NCI-H526 treated with DMSO at 0.1 percent for 48 hours (cell line): ENCODE measurements at regions not wholly inside any gene's neighbourhood (a gene's known extent, or its start where the extent isn't known, plus 50 kb on each side); places are given as distances from the start of the nearest gene placed in this dataset.
"Not testable (repeated sequence)": the region's sequence is repeated elsewhere in the genome, so short reads cannot be mapped to it uniquely, and the experiment has no call there.

Experiments
- DNase-seq: peaks from one replicate; lab custom pipeline; 2025; lab: John Stamatoyannopoulos, UW

DNA sequence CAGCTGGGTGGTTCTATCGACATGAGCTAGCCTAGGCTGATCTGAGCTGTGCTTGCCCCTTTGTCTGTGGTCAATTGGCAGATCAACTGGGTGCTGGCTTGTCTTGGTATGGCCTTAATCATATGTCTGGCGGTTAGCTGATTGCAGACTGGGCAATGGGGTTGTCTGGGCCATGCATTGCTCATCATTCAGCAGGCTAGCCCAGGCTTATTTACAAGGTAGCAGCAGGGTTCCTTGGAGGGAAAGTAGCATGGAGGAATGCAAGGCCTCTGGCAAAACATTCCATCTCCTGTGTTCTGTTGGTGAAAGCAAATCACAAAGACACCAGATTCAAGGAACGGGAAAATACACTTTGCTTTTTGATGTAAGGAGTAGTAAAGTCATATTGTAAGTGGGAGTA, 84.0 kb upstream of the IVNS1ABP start:
- DNase-seq, result no peak

- DNase-seq, result no peak
Observed at GRCh38 chr1:185400052-185400451, 83.0 kb upstream of the IVNS1ABP start.

GRCh38 chr1:185398599-185398998, 81.6 kb upstream of the IVNS1ABP start:
- no peak for DNase-seq

DNA sequence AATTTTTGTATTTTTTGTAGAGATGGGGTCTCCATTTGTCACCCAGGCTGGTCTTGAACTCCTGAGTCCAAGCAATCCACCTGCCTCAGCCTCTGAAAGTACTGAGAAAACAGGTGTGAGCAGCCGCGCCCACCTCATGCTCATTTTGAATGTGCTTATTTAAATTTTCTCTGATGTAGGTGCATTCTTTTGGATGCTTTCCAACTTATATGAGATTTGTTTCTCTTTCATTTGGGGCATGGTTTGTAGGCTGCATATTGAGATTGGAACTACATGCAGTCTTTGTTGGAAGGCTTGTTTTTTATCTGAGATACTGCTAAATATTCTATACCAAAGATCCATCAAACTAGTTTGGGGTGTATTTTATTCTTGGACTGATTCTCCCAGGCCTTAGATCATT, 81.0 kb upstream of the IVNS1ABP start:
- DNase-seq, result no peak

DNA sequence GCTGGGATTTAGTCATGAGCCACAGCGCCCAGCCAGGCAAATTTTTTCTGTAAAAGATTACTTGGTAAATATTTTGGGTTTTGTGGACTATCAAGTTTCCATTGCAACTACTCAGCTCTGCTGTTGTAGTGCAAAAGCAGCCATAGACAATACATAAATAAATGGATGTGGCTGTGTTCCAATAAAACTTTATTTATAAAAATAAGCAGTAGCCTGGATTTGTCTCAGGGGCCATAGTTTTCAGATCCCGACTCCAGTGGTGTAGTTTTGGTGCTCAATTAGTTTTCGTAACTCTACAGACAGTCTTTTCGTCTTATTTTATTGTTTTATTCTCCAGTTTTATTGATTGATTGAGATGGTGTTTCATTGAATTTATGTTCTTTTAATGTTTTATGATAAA, 80.1 kb upstream of the IVNS1ABP start:
- peak; percentile 28 for DNase-seq

GRCh38 chr1:185396126-185396525, 79.1 kb upstream of the IVNS1ABP start:
- DNase-seq, result no peak

- DNase-seq, result peak; percentile 97
Observed at GRCh38 chr1:185393815-185394214, 76.8 kb upstream of the IVNS1ABP start.

GRCh38 chr1:185393205-185393604, 76.2 kb upstream of the IVNS1ABP start:
- DNase-seq, result no peak

GRCh38 chr1:185388815-185389214, 71.8 kb upstream of the IVNS1ABP start:
- DNase-seq, result no peak

- no peak for DNase-seq
Observed at GRCh38 chr1:185388346-185388745, 71.3 kb upstream of the IVNS1ABP start.

DNA sequence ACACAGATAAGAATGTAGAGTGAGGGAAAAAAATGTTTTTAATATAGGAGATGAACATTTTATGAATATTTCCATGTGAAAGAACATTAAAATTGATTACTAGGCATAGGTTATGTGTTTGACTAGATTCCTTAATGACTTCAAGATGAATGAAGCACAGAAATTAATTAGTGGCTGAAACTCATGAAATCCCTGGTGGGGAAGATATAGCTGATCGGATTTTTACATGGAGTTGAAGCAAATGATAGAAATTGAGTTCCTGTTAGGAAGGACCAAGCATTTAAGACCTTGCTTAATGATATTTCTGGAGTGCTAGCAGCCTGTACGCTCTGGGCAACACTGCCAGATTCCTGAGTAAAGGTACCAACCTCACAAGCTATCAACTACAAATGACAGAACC, 68.9 kb upstream of the IVNS1ABP start:
- DNase-seq, result no peak

DNA sequence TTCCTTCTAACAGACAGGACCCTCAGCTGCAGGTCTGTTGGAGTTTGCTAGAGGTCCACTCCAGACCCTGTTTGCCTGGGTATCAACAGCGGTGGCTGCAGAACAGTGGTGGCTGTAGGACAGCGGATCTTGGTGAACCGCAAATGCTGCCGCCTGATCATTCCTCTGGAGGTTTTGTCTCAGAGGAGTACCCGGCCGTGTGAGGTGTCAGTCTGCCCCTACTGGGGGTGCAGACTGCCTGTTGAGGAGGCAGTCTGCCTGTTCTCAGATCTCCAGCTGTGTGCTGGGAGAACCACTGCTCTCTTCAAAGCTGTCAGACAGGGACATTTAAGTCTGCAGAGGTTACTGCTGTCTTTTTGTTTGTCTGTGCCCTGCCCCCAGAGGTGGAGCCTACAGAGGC, 66.8 kb upstream of the IVNS1ABP start:
- DNase-seq, result not testable (repeated sequence)

- no peak for DNase-seq
Observed at GRCh38 chr1:185377831-185378230, 60.8 kb upstream of the IVNS1ABP start.

GRCh38 chr1:185376840-185377635, 60.0 kb upstream of the IVNS1ABP start:
- DNase-seq, result peak; percentile 90

DNA sequence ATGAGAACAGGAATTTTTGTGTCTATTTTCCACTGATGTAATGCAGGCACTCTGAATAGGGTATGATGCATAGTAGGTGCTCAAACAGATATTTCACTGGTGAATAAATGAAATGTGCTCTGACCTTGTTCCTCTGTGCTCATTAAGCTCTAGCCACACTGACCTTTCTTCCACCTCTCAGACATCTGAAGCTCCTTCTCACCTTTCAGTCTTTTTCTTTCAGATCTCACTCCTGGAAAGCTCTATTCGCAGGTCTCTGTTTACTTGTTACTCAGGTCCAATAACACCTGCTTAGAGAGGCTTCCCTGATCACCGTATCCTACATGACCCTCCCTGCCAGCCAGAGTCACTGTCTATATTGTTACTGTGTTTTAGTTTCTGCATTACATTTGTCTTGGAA, 59.2 kb upstream of the IVNS1ABP start:
- peak; percentile 100 for DNase-seq

- DNase-seq, result no peak
Observed at GRCh38 chr1:185375583-185375982, 58.5 kb upstream of the IVNS1ABP start.

GRCh38 chr1:185373813-185374529, 56.9 kb upstream of the IVNS1ABP start:
- no peak for DNase-seq

DNA sequence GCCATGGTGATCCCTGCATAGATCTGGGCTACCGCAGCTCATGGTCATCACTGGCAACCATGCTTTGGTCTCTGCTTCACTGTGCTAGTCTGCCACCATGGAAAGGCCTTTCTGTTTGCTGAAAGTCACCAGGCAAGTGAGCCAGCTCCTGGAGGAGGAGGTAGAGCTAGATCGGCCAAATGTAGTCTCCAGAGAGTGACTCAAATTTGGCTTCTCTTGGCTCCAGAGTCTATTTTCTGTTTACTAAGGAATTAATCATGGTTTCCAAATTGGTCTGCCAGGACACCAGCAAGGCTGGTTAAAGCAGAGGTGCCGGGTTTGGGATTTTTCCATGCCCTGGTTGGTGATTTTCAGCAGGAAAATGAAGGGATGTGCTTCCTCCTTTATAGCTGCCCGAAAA, 52.7 kb upstream of the IVNS1ABP start:
- DNase-seq, result no peak

DNA sequence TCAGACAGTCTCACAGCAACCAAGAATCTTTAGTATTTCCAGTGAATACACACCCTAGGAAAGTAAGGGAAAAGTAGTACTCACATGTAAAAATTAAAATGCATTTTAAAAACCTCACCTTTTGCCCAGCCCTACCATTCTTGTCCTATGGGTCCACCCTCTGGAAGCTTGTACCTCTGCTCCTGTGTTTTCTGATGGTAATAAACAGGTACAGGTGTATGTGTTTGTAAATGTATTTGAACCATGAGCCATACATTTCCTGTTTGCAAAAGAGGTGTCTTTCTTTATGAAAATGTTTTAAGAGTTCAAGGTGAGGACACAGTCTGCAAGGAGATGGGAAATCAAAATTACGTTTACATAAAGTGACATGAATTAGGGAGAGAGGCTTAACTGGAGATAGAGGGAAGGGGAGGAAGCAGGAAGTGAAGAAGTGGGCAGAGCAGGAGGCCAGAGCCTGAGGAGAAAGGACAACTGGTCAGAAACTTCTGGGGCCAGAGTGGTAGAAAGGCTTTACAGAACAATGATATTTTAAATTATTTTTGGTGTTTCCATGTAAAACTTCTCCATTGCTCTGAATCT, 52.0 kb upstream of the IVNS1ABP start:
- DNase-seq, result peak; percentile 53

GRCh38 chr1:185368313-185368855, 51.3 kb upstream of the IVNS1ABP start:
- DNase-seq, result no peak

DNA sequence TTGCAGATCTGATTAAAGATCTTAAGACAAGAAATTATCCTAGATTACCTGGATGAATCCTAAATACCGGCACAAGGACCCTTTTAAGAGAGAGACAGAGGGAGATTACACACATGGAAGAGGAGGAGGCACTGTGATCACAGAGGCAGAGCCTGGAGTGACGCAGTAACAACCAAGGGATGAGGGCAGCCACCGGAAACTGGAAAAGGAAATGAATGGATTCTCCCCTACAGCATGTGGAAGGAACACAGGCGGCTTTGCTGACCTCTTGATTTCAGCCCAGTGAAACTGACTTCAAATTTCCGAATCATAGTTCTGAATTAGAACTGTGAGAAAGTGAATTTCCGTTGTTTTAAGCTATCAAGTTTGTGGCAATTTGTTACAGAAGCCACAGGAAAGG, 50.2 kb upstream of the IVNS1ABP start:
- peak; percentile 72 for DNase-seq
